Activated naive CD4-positive, alpha-beta T cell treated with anti-CD3 and anti-CD28 coated beads, Interleukin-2, amount 50 U/mL, for 24 hours (primary cell): ENCODE measurements at regions not wholly inside any gene's neighbourhood (a gene's known extent, or its start where the extent isn't known, plus 50 kb on each side); places are given as distances from the start of the nearest gene placed in this dataset.
"Not testable (repeated sequence)": the region's sequence is repeated elsewhere in the genome, so short reads cannot be mapped to it uniquely, and the experiment has no call there.

Source experiments
- H3K27ac Mint-ChIP-seq: one replicate; pipeline ENCODE4 v1.8.0; 2021; ENCODE audit warnings: mild to moderate bottlenecking, mixed read lengths
- H3K27me3 Mint-ChIP-seq: one replicate; pipeline ENCODE4 v1.8.0; 2021; ENCODE audit warnings: mixed read lengths
- H3K36me3 Mint-ChIP-seq: one replicate; pipeline ENCODE4 v1.8.0; 2021; ENCODE audit warnings: mixed read lengths
- H3K4me1 Mint-ChIP-seq: one replicate; pipeline ENCODE4 v1.8.0; 2021; ENCODE audit warnings: mixed read lengths
- H3K4me3 Mint-ChIP-seq: one replicate; pipeline ENCODE4 v1.8.0; 2021; ENCODE audit warnings: mild to moderate bottlenecking, mixed read lengths
- H3K9me3 Mint-ChIP-seq: one replicate; pipeline ENCODE4 v1.8.0; 2021; ENCODE audit warnings: mixed read lengths

DNA sequence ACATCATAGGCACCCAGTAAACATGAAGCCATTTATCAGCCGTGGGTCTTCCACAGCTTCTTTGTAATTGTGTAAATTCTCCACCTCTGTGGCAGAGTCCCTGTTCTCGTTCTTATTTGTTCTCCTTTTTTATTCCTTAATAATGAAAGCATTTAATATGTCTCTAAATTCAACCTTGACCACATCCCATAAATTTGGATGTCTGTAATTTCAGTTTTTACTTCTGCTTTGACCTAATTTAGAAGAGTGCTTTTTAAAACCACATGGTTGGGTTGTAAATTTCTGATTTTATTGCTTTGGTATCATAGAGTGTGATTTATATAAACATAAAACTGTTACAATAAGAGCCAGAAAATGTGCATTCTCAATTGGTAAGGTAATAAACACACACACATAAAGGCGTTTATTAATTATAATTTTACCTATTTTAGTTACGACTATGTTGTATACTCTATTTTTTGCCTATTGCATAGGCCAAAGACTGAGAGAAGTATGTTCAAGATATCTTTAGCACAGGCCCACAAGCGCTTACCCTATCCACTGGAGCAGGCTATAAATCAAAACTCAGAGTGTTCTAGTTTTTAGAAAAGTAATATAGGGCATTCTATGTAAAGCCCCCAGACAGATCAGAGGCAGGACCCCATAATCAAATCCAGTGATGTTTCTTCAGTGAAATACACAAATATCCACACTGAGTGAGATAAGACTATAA is 58.0 kb upstream of the CCND1 start:
- Mint-ChIP-seq H3K9me3 (no peaks in the 10 kb centered on the region), H3K36me3 (no peaks in the 10 kb centered on the region), H3K4me1 (no peaks in the 10 kb centered on the region), H3K4me3 (no peak overlapping the region), H3K27me3 (no peaks in the 10 kb centered on the region), H3K27ac (no peak overlapping the region)

DNA sequence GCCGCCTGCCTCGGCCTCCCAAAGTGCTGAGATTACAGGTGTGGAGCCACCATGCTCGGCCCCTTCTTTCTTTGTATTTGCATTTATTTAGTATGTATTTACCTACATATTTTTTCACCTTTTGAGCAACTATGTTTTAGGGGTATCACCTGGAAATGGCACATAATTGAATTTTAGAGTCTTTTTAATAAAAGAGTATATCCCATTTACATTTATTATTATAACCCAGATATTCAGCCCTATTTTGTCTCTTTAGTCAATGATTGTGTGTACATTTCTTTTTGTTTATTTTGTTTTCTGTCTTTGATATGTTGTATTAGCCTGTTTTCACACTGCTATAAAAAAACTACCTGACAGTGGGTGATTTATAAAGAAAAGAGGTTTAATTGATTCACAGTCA is 56.8 kb upstream of the CCND1 start:
- no peaks in the 10 kb centered on the region for H3K9me3 Mint-ChIP-seq
- H3K4me1 Mint-ChIP-seq, result no peaks in the 10 kb centered on the region
- no peaks in the 10 kb centered on the region for H3K27me3 Mint-ChIP-seq
- H3K27ac Mint-ChIP-seq, result no peak overlapping the region
- H3K4me3 Mint-ChIP-seq, result no peak overlapping the region
- no peaks in the 10 kb centered on the region for H3K36me3 Mint-ChIP-seq

DNA sequence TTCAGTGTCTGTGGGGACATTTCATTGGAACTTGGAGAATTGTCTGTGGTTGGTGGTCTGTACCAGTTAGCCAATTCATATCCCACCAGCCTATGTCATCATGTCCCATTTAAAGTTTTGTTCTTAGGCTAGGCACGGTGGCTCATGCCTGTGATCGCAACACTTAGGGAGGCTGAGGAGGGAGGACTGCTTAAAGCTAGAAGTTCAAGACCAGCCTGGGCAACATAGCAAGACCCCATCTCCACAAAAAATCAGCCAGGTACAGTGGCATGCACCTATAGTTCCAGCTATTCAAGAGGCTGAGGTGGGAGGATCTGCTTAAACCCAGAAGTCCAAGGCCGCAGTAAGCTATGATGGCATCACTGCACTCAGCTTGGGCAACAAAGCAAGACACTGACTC is 55.6 kb upstream of the CCND1 start:
- Mint-ChIP-seq H3K27me3 (no peaks in the 10 kb centered on the region), H3K27ac (no peak overlapping the region), H3K36me3 (no peaks in the 10 kb centered on the region), H3K9me3 (no peaks in the 10 kb centered on the region), H3K4me3 (no peak overlapping the region), H3K4me1 (no peaks in the 10 kb centered on the region)

DNA sequence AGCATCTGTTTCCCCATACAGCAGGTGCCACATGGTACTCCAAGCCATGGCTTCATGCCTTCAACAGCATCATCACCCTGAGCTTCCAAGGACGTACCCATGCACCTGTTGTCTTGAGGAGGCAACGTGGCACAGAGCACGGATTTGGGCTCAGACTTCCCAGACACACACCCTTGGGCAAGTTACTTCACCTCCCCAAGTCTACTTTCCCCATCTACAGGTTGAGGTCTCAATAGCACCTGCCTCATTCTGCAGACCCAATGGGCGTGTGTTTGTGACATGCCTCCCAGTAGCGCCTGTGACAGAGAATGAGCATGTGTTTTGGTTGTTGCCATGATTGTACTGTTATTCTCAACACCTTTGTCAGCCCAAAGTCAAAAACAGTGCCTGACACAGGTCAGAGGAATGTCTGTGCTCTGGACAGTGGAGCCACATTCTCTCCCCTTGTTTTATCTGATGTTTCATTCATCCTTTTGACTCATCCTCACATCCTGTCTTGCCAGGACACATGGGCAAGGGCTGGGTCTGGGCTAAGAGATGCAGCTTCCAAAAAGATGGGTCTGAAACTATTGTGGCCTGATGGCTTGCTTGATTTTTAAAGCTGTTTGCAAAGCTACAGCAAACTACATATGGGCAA is 53.4 kb upstream of the CCND1 start:
- Mint-ChIP-seq H3K4me1 (no peaks in the 10 kb centered on the region), H3K27ac (no peak overlapping the region), H3K4me3 (no peak overlapping the region), H3K27me3 (no peaks in the 10 kb centered on the region), H3K9me3 (no peaks in the 10 kb centered on the region), H3K36me3 (no peaks in the 10 kb centered on the region)

DNA sequence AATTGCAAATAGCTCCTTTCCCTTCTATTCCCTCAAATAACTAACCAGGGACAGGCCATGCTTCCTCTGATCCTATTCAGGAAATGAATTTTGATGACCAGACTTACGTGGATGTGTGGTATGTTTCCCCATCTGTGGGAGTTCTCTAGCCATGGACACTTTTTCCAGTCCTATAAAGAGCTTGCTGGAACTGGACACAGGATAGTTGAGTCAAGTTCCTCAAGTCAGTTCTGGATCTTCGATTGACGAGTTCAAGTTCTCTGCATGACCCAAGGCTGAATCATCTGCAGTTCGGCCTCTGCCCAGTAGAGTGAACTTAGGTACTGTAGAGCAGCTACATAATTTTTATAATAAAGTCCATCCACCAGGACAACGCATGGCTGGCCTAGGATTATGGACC is 52.7 kb upstream of the CCND1 start:
- H3K9me3 Mint-ChIP-seq, result no peaks in the 10 kb centered on the region
- H3K27me3 Mint-ChIP-seq, result no peaks in the 10 kb centered on the region
- no peak overlapping the region for H3K4me3 Mint-ChIP-seq
- H3K36me3 Mint-ChIP-seq, result no peaks in the 10 kb centered on the region
- no peaks in the 10 kb centered on the region for H3K4me1 Mint-ChIP-seq
- H3K27ac Mint-ChIP-seq, result peak overlapping the region; percentile 6

DNA sequence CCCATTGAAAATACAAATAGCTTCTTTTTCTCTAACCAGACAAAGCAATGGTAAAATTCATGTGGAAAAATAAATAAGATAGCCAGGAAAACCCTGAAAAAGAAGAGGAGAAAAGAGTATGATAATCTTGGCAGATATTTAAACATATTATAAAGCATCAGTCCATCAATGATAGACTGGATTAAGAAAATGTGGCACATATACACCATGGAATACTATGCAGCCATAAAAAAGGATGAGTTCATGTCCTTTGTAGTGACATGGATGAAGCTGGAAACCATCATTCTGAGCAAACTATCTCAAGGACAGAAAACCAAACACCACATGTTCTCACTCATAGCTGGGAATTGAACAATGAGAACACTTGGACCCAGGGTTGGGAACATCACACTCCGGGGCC is 50.9 kb upstream of the CCND1 start:
- not testable (repeated sequence) for H3K27me3 Mint-ChIP-seq, H3K9me3 Mint-ChIP-seq, H3K4me3 Mint-ChIP-seq, H3K36me3 Mint-ChIP-seq, H3K4me1 Mint-ChIP-seq
- peak overlapping the region; percentile 35 for H3K27ac Mint-ChIP-seq
